Endometrium (tissue), 2 donors: ENCODE measurements at regions not wholly inside any gene's neighbourhood (a gene's known extent, or its start where the extent isn't known, plus 50 kb on each side); places are given as distances from the start of the nearest gene placed in this dataset.
"Not testable (repeated sequence)": the region's sequence is repeated elsewhere in the genome, so short reads cannot be mapped to it uniquely, and the experiment has no call there.

Source experiments
- FAIRE-seq: peaks from 2 replicates; lab custom pipeline; 2012; peaks lifted over from hg19 to GRCh38; lab: Jason Lieb, UNC
- donor health status: control.
- donor health status: control.

DNA sequence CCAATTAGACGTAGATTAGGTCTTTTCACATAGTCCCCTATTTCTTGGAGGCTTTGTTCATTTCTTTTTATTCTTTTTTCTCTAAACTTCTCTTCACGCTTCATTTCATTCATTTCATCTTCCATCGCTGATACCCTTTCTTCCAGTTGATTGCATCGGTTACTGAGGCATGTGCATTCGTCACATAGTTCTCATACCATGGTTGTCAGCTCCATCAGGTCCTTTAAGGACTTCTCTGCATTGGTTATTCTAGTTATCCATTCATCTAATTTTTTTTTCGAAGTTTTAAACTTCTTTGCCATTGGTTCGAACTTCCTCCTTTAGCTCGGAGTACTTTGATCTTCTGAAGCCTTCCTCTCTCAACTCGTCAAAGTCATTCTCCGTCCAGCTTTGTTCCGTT is 541.7 kb upstream of the KLF4 start:
- not testable (repeated sequence) for FAIRE-seq

DNA sequence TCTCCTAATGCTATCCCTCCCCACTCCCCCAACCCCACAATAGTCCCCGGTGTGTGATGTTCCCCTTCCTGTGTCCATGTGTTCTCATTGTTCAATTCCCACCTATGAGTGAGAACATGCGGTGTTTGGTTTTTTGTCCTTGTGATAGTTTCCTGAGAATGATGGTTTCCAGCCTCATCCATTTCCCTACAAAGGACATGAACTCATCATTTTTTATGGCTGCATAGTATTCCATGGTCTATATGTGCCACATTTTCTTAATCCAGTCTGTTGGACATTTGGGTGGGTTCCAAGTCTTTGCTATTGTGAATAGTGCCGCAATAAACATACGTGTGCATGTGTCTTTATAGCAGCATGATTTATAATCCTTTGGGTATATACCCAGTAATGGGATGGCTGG is 537.1 kb upstream of the KLF4 start:
- not testable (repeated sequence) for FAIRE-seq

DNA sequence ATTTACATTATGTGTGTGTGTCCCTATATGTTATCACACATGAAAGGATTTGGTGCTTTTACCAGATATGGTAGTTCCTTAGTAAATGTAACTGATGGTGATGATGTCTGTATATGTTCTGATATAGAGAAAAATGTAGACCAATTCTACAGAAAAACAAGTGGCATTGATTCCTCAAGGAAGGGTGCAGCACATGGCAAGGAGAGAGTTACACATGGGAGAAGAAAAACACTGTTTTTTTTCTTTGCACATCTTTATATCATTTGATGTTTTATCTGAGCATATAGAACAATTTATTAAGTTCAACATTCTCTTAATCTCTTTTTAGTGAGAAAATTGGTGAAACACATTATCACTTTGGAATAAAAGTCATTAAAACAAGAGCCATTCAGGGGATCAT is 535.0 kb upstream of the KLF4 start:
- FAIRE-seq = no peak

DNA sequence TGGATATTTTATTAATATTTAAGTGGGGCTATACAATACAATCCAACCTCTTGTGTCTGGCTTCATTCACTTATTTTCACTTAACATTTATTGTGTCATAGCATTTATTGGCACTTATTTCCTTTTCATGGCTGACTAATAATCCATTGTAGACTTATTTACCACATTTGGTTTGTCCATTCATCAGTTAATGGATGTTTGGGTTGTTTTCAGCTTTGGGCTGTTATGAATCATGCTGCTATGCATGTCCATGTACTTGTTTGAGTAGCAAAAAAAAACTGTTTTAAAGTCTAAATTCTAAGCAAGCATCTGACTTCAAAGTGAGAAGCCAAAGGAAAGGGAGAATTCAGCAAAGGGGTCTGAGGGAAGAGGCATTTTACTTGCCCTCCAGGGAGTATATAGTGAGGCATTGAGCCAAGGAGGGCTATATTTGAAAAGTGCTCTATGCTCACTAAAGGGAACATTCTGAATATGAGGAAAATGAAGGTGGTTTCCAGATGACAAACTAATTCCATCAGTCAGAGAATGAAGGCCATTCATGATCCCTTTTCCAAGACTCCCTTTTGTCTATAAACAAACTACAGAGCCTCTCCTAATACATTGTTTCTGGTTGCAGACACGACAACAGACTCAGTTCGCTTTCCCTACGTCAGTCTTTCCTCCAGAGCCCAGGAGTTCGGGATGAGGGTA is 532.8 kb upstream of the KLF4 start:
- no peak for FAIRE-seq

DNA sequence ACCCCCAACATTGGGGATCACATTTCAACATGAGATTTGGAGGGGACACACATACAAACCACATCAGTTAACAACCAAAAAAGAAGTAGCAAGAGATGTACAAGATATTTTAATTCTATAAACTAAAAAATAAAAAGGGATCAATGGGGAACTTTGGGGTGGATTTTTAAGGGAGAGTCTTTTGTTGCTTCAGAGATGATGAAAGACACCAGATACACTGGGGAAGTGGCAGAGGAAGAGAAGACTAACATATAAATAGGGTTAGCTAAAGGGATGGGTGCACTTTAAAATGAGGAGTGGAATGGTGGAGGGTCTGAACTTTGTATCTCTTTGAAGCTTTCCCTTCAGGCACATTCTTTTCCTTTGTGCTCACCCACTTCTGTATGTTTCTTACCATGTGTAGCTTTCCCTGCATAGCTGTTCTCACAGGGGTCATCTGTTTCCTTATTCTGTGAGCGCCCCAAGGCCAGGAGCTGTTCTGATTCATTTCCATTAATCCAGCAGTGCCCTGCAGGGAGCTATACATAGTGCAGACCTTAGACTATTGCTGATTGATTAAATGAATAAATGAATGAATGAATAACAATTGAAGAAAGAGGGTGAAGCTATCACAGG is 531.6 kb upstream of the KLF4 start:
- FAIRE-seq = no peak

DNA sequence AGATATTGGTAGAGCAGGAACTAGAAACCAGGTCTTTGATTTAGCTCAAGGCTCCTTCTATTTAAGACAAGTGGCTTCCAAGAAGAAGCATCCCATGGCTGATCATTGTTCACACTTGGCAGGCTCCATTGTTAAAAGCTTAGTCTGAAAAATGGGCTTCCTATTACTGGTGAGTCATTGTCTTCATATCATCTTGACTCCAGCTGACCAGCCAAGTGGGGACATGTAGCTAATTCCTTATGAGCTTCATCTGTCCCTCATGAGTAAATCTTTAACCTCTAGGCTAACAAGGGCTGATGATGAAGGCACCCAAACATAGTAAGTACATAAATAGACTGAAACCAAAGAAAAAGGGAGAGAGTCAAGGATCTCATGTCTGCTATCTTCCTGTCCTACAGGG is 530.3 kb upstream of the KLF4 start:
- no peak for FAIRE-seq

DNA sequence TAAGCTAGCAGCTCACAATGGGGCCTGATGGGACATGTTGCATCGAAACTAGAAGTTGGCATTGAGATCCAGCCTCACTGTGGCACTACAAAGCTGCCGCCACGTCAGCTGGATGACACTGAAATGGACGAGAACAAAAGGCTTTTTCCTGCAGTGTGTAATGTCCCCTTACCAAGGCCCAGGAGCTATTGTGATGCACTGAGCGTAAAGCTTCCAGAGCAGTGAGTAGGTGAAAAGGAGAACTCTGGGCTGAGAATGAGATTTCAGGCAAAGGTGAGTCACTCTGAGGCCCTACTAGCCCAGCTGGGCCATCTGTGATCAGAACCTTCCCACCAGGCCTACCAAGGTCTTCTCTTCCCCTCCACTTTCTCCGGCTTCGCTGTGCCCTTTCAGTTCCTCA is 528.1 kb upstream of the KLF4 start:
- no peak for FAIRE-seq

DNA sequence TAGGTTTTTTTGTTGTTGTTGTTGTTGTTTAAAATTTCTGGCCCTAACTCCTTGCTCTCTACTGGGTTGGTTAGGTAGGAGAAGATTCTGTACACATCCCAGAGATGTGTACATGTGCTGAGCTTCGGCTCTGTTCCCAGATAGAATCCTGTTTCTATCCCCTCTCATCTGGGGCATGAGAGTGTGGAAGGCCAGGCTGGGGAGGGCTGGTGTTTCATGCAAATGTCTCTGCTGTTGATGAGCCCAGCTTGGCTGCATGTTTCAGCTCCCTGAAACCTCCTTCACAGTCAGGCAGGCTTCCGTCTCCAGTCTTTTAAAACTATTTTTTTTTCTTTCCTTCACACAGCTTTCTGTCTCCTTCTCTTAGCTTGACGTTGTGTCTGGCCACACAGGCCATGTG is 526.9 kb upstream of the KLF4 start:
- FAIRE-seq = no peak

DNA sequence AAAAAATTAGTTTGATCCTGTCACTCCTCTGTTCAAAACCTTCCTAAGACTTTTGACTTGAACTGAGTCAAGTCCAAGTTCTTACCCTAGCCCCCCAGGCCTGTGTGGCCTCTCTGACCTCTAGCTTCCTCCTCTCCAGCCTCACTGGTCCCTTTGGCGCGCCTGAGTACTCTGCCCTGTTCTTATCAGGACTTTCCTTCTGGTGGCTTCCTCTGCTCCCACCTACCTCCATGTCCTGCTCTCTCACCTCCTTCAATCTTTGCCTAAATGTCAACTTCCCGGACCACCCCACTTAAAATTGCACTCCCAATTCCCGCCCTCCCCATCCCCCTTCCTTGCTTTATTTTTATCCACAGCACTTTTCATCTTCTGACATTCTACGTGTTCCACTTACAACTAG is 526.1 kb upstream of the KLF4 start:
- FAIRE-seq = no peak

DNA sequence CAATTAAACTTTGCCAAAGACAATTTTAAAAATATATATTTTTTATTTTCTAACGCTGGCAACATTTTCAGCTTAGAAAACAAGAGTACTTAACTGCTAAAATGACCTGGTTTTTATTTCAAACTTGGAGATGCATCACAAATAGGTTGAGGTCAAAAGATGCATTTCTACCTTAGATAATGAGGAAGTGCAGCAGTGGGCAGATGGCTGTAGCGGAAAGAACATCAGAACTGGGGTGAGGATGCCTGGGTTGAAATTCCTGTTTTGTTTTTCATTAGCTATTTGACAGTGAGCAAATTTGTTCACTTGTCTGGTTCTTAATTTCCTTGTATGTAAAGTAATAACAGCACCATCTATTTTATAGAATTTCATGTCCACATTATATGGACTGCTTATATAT is 524.8 kb upstream of the KLF4 start:
- FAIRE-seq = no peak

DNA sequence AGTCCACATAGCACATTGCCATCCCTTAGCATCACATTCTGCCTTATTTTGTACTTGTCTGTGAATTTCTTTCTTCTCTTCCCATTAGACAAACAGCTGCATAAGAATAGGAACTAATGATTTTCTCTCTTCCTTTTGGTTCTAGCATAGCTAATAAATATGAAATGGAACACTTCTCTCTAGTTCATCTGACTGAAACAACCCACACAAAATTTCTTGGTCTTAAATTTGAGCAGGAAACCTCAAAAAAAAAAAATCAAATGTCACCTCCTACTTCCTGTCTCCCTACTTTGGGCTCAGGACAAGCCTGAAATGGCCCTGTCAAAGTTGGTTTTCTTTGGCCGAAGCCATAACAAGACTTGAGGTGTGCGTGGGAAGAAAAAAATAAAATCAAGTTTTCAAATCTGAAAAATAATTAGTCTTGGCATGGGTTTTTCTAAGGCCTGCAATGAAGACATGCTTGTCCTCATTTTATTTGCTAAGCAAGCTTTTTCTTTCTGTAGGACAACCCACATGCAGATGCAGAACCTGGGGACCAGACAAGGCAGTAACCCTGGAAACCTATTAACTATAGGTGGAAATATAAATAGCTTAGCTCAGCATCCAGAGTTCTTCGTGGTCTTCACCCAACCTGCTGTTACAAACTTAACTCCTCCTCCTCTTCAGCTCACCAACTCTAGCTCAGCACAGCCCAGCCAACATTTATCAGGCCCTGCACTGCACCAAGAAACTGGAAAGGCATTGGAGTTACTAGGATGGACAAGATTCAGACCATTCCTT is 523.5 kb upstream of the KLF4 start:
- no peak for FAIRE-seq

DNA sequence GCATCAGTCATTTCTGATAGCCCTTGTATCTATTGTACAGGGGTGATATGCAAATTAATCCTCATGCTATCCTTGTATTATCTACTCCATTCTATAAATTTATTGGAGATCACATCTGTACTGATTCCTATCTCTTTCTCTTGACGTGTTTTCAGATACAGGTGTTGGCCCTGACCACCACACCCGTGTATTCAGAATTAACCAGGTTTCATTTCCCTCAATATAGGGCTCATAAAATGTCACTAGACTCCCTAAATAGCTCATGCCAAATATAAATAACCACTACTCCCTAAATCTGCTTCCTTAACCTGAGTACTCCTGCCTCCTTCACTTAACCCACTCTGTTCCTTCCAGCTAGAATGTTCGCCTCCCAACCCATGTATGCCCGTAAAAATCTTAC is 522.8 kb upstream of the KLF4 start:
- no peak for FAIRE-seq

DNA sequence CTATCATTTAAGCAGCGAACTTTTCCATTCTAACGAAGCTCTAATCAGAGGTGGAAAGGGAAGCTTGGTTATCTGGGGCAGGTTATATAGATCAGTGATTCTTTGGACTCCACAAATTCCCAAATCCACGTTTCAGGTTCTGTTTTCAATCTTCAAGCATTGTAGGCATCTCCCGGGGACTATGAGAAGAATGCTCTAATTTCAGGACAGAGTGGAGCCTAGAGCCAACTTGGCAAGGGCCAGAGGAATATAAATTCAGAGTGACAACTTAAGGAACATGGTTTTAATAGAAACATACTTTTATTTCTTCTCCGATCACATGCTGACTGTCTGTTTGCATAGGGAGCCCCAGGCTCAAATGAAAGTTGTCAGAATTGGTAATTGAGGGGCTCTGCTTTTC is 514.0 kb upstream of the KLF4 start:
- no peak for FAIRE-seq

DNA sequence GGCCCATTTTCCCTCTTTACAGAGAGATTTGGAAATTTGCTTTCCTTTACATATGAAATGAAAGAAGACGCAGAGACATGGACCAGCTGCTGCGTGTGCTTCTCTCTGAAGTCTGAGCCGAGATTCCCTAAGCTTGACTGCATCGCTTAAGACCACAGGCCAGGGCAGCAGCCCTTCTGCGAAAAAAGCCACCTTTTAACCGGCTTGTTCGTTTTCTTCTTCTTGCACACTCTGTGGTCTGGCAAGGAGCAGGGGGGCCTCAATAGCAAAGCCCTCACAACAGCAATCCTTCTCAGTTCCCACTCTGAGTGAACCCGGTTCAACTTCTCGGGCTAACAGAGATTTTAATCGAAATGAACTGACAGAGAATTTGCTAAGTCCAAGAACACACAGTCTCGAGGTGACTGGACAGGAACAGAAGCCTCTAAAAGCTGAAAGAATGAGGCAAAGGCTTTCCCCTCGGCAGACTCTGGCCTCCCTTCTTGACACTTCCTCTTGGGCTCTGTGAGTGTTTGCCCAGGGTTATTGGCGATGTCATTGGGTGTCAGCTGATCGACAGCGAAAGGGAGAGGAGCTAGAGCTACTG is 512.9 kb upstream of the KLF4 start:
- FAIRE-seq = no peak

DNA sequence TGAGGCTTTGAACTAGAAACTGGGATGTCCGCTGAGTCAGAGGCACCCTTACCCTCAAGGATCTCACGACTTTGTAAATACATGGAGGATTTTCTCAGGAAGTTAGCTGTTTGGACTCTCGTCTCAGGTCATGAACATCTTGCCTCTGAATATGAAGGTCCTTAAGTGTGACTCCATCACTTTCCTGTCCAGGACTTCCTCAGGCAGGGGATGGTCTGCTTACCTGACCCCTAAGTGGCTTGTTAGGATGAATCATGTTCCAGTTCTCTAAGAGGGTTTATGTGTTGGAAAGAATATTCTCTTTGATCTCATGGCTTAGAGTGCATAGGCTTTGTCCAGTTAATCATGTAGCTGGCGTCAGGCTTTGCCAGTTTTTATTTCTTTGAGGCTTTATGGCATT is 511.7 kb upstream of the KLF4 start:
- no peak for FAIRE-seq

DNA sequence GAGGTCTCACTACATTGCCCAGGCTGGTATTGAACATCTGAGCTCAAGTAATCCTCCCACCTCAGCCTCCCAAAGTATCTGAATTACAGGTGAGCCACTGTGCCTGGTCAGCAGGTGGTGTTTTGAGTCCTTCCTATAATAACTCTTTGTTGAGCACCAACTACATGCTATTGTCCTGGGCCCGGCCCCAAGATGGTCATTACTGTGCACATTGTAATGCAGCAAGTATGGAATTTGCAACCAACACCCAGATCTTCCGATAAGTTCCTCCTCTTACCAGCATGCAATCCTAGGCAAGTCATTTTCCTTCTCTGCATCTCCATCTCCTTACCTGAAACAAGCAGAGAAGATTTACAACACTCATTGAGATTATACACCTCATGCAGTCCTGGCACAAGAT is 510.3 kb upstream of the KLF4 start:
- FAIRE-seq = no peak

DNA sequence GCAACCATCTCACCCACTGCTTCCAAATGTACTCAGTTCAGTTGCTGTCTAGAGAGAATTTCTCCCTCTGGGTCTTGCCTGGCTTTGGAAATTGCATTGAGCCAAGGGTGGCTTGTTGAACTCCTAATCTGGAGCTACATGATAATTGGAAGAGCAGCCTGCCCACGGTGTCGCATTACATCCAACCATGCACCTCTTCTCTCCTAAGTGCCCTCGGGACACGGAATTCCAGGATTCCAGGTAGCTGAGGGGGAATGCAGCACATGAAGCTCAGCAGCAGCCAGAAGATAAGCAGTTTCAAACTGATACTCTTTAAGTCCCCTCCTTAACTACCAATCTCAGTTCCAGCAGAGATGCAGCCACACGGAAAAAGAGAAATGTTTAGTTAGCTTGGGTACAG is 509.4 kb upstream of the KLF4 start:
- FAIRE-seq = no peak

DNA sequence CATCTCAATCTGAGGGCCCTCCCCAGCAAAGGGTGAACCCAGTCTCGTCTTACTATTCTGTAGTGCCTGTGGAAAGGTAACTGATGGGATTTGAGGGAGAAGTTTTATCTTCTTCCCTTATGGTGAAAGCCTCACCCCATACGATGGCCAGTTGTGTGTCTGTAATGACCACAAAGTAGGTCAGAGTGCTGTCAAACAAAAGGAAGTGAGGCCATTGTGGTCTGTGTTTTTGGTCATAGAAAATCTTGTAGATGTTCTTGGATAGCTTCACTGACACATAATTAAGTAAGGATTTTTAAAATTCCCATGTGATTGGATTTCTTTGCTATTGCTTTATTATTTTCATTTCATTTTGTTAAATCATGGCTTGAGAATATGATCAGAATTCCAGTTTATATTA is 505.1 kb upstream of the KLF4 start:
- FAIRE-seq = no peak

DNA sequence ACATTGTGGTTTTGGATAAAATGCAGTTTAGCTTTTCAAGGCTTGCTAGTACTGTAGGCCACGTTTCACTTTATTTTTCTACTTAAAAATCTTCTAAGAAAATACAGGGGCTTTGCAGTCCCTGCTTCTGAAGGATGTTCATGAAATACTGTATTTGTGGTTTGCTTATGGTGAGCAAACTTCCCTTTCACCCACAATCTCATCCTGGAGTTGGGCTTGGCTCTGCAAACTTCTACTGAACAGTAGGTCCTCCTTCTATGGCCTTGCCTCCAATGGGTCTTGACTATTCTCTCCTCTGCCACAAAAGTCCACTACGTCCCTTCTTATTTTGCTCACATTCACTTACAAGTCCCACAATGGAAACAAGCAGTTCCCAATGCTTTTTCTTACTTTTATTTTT is 502.7 kb upstream of the KLF4 start:
- no peak for FAIRE-seq

DNA sequence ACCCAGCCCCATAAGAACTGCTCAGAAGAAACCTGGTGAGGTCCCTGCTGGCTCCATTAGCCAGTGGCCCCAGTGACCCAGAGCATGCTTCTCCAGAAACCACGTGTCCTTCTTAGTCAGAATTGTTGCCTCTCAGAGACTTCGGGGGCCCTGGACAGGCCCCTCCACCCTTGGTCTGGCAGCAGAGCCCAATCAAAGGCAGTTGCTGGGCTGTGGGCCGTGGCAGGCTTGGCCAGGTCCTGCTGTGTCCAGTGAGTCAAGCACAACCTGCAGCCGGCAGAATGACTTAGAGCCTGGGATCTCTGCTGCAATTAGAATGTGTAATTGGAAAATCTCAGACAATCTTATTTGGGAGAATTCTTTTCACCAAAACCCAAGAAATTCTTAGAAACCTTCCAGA is 502.0 kb upstream of the KLF4 start:
- no peak for FAIRE-seq

DNA sequence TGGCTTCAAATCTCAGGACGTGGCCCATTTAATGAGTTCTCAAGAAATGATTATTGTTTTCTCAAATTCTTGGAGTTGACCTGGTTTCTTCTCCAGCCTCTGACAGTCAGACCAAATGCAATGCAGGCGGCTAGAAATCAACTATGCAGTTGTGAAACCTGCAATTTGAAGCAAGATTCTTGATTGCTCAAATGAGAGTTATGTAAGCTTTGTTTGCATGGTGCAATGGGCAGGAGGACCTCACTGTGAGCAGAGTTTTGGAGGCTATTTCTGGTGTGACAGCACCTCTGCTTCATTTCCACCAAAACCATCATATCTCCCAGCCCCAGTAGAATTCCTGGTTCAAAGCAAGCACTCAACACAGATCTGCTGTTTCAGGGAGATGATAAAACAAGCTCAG is 500.0 kb upstream of the KLF4 start:
- no peak for FAIRE-seq

DNA sequence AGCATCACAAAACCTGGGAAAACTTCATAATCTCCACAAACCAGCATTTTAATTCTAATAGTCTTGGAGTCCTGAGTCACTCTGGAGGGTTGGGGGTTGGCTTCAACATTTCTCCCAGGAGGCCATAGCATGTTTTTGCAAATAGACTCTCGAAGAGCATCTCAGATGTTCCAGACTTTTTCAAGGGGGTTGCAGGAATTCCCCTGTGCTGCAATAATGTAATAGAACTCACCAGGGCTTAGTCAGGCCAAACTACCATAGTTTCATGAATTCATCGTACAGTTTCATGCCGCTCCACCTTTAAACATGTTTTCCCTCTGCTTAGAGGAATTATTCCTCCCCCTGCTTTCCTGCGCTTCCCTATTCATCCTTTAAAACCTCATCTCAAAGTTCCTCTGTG is 499.5 kb upstream of the KLF4 start:
- FAIRE-seq = no peak

DNA sequence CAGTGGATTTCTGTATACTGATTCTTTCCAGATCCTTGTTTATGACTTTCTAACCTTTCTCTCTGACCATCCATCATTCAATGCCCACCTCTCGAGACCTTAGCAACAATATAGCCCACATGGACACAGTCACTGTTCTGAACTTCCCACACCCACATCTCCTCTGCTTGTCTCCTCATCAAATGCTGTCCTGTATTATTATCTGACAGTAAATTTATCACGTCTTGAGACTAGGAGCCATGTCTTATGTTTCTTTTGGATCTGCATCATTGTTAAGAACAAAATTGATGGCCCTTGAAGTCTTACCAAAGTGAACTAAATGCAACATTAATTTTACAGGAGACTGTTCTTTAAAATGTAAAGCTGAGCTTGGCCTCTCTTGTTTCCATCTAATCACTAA is 495.4 kb upstream of the KLF4 start:
- no peak for FAIRE-seq
